Naive B cell (primary cell): ENCODE measurements at regions not wholly inside any gene's neighbourhood (a gene's known extent, or its start where the extent isn't known, plus 50 kb on each side); places are given as distances from the start of the nearest gene placed in this dataset.
"Not testable (repeated sequence)": the region's sequence is repeated elsewhere in the genome, so short reads cannot be mapped to it uniquely, and the experiment has no call there.

ENCODE experiments used
- ATAC-seq, 2 donors: fragments of 150-1000 bp; cut with Tn5 transposase; 2 replicates each; pipeline ENCODE4 v1.10.0; 2021; ENCODE audit warnings: low read depth in 2 of 2, mild to moderate bottlenecking in 2 of 2, moderate library complexity in 2 of 2
- DNase-seq: peaks from one replicate; pipeline ENCODE4 v3.0.0; 2022
- H3K27ac Mint-ChIP-seq, 6 donors: one replicate each; pipeline ENCODE4 v1.8.0; 2020 to 2022; ENCODE audit warnings: mild to moderate bottlenecking in 6 of 6, mixed read lengths in 6 of 6, moderate library complexity in 5 of 6, inconsistent platforms in 2 of 6
- H3K27me3 Mint-ChIP-seq, 3 donors: one replicate each; pipeline ENCODE4 v1.8.0; 2021 to 2022; ENCODE audit warnings: mixed read lengths in 3 of 3, mild to moderate bottlenecking in 1 of 3
- H3K36me3 Mint-ChIP-seq, 2 donors: one replicate each; pipeline ENCODE4 v1.8.0; 2020 to 2022; ENCODE audit warnings: mixed read lengths in 2 of 2, inconsistent platforms in 1 of 2, mild to moderate bottlenecking in 1 of 2
- H3K4me1 Mint-ChIP-seq, 3 donors: one replicate each; pipeline ENCODE4 v1.8.0; 2020 to 2022; ENCODE audit warnings: mixed read lengths in 3 of 3, inconsistent platforms in 1 of 3, mild to moderate bottlenecking in 1 of 3, moderate library complexity in 1 of 3
- H3K4me3 Mint-ChIP-seq, 8 donors: one replicate each; pipeline ENCODE4 v1.8.0; 2020 to 2022; ENCODE audit warnings: mild to moderate bottlenecking in 8 of 8, mixed read lengths in 8 of 8, moderate library complexity in 8 of 8, inconsistent platforms in 2 of 8
- H3K9me3 Mint-ChIP-seq, 7 donors: one replicate each; pipeline ENCODE4 v1.8.0; 2020 to 2022; ENCODE audit warnings: mixed read lengths in 7 of 7, mild to moderate bottlenecking in 5 of 7, inconsistent platforms in 2 of 7, moderate library complexity in 1 of 7

GRCh38 chr2:115904516-115904915 lies 1462.1 kb downstream of the DPP10 start:
- H3K27me3 Mint-ChIP-seq, result no peaks in the 10 kb centered on the region
- H3K4me1 Mint-ChIP-seq, result no peaks in the 10 kb centered on the region
- H3K36me3 Mint-ChIP-seq, result no peaks in the 10 kb centered on the region
- no peak overlapping the region for H3K27ac Mint-ChIP-seq
- ATAC-seq, result no peak
- H3K4me3 Mint-ChIP-seq, result no peak overlapping the region
- DNase-seq, result no peak
- peaks cover 0 to 14% (median 8%) of the 10 kb centered on the region in 7 donors for H3K9me3 Mint-ChIP-seq

DNA sequence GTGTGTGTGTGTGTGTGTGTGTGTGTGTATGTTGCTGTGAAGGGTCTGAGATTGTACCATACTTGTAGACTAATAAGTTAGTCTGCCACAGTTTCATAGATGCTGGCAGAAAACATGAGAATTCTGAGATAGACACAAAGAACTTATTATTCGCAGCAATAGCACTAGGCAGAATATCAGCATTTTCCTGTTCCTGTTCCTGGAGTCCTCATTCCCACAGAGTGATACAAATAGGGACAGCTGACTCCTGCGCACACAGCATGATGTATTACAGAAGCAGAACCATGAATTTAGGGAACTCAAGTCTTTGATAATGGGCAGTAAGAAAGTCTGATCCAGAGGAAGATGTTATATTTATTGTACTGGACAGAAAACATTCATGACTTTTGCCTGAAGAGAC lies 1466.3 kb downstream of the DPP10 start:
- H3K27ac Mint-ChIP-seq, result no peak overlapping the region
- no peaks in the 10 kb centered on the region for H3K36me3 Mint-ChIP-seq
- peaks cover 0 to 10% (median 4%) of the 10 kb centered on the region in 7 donors for H3K9me3 Mint-ChIP-seq
- H3K4me3 Mint-ChIP-seq, result no peak overlapping the region
- H3K27me3 Mint-ChIP-seq, result no peaks in the 10 kb centered on the region
- ATAC-seq (no peak), DNase-seq (no peak)
- no peaks in the 10 kb centered on the region for H3K4me1 Mint-ChIP-seq

GRCh38 chr2:115910270-115910669 lies 1467.8 kb downstream of the DPP10 start:
- peaks cover 0 to 6% (median 3%) of the 10 kb centered on the region in 7 donors for H3K9me3 Mint-ChIP-seq
- ATAC-seq (no peak), DNase-seq (no peak)
- no peaks in the 10 kb centered on the region for H3K27me3 Mint-ChIP-seq
- H3K4me1 Mint-ChIP-seq, result no peaks in the 10 kb centered on the region
- no peak overlapping the region for H3K27ac Mint-ChIP-seq
- no peak overlapping the region for H3K4me3 Mint-ChIP-seq
- no peaks in the 10 kb centered on the region for H3K36me3 Mint-ChIP-seq

DNA sequence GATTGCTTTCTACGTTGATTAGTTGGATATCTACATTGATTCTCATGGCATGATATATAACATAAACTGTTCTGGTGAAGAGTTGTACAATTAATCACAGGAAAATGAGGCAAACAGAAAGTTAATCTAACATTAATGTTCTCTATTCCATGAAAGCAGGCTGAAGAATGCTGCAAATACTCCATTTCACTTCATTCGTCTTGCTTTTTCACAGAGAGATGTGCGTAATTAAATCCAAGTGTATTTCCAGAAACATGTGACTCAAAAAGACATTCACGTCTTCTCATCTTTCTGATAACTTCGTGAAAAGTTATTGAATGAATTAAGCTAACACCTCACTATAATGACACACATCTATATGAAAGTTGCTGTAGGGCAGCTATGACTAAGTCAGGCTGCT lies 1471.5 kb downstream of the DPP10 start:
- no peak overlapping the region for H3K4me3 Mint-ChIP-seq
- H3K27me3 Mint-ChIP-seq, result no peaks in the 10 kb centered on the region

GRCh38 chr2:115921541-115921940 lies 1479.1 kb downstream of the DPP10 start:
- no peak overlapping the region for H3K27ac Mint-ChIP-seq
- ATAC-seq, result no peak
- no peaks in the 10 kb centered on the region for H3K27me3 Mint-ChIP-seq
- no peak overlapping the region for H3K4me3 Mint-ChIP-seq
- H3K9me3 Mint-ChIP-seq, result peaks cover 0 to 20% (median 8%) of the 10 kb centered on the region in 7 donors
- DNase-seq, result no peak
- no peaks in the 10 kb centered on the region for H3K36me3 Mint-ChIP-seq
- no peaks in the 10 kb centered on the region for H3K4me1 Mint-ChIP-seq

More for the DNA sequence above, 1471.5 kb downstream of the DPP10 start:
- DNase-seq (no peak), ATAC-seq (no peak)
- Mint-ChIP-seq H3K4me1 (no peaks in the 10 kb centered on the region), H3K27ac (no peak overlapping the region), H3K9me3 (peaks cover 0 to 5% (median 4%) of the 10 kb centered on the region in 7 donors), H3K36me3 (no peaks in the 10 kb centered on the region)

DNA sequence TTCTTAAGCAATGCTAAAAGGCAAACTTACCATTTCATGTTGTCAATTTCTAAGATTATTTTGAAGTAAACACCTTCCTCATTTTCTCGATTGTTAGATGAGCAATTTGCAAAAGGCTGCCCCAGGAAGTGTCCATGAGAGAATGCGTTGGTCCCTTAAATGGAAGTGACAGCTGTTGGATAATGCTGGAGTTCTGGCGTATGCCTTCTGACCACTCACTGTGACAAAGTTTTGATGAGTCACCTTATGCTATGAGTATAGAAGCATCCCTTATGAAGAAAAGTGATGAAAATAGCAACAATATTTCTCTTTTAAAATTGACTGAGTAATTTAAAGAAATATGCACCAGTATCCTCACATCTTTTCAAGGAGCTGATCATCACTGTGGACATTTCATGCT lies 1497.5 kb downstream of the DPP10 start:
- H3K36me3 Mint-ChIP-seq, result no peaks in the 10 kb centered on the region

GRCh38 chr2:115942800-115943199 lies 1500.4 kb downstream of the DPP10 start:
- DNase-seq (no peak), ATAC-seq (no peak)
- Mint-ChIP-seq H3K27me3 (no peaks in the 10 kb centered on the region), H3K36me3 (no peaks in the 10 kb centered on the region), H3K4me3 (no peak overlapping the region), H3K27ac (no peak overlapping the region), H3K9me3 (peaks cover 0 to 13% (median 5%) of the 10 kb centered on the region in 7 donors), H3K4me1 (no peaks in the 10 kb centered on the region)

More for the DNA sequence above, 1497.5 kb downstream of the DPP10 start:
- Mint-ChIP-seq H3K4me3 (no peak overlapping the region), H3K9me3 (peaks cover 0 to 22% (median 5%) of the 10 kb centered on the region in 7 donors), H3K27me3 (no peaks in the 10 kb centered on the region), H3K27ac (no peak overlapping the region), H3K4me1 (no peaks in the 10 kb centered on the region)
- DNase-seq, result no peak
- ATAC-seq, result no peak

- ATAC-seq (no peak), DNase-seq (no peak)
- Mint-ChIP-seq H3K4me3 (no peak overlapping the region), H3K9me3 (peaks cover 4 to 16% (median 8%) of the 10 kb centered on the region in 7 donors), H3K4me1 (no peaks in the 10 kb centered on the region), H3K27ac (no peak overlapping the region), H3K27me3 (no peaks in the 10 kb centered on the region), H3K36me3 (no peaks in the 10 kb centered on the region)
Measured at GRCh38 chr2:115946341-115946740, 1503.9 kb downstream of the DPP10 start.

DNA sequence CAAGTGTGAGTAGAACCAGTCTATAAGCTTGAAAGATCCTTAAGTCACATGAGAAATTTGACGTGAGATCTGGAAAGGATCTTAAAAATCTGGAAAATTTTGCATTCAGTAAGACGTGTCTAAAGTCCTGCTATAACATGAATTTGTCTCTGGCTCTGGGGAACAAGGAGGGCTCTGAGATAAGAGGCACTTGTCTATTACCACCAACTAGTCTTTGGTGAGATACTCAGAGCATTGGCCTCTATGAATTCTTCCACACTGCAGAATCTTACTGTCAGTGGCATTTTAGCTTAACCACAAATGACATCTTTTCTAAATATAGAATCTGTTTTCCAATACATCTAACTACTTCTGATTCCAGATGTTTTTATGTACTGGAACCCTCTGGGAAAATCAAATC lies 1504.5 kb downstream of the DPP10 start:
- H3K36me3 Mint-ChIP-seq, result no peaks in the 10 kb centered on the region
- ATAC-seq, result no peak
- H3K4me3 Mint-ChIP-seq, result no peak overlapping the region
- DNase-seq, result no peak
- no peaks in the 10 kb centered on the region for H3K27me3 Mint-ChIP-seq
- H3K27ac Mint-ChIP-seq, result no peak overlapping the region
- H3K4me1 Mint-ChIP-seq, result no peaks in the 10 kb centered on the region
- H3K9me3 Mint-ChIP-seq, result peaks cover 4 to 14% (median 8%) of the 10 kb centered on the region in 7 donors

- ATAC-seq (no peak), DNase-seq (no peak)
- Mint-ChIP-seq H3K4me1 (no peaks in the 10 kb centered on the region), H3K27ac (no peak overlapping the region), H3K27me3 (no peaks in the 10 kb centered on the region), H3K4me3 (no peak overlapping the region), H3K36me3 (no peaks in the 10 kb centered on the region), H3K9me3 (peaks cover 6 to 21% (median 10%) of the 10 kb centered on the region in 7 donors)
Measured at GRCh38 chr2:115976916-115977315, 1534.5 kb downstream of the DPP10 start.

DNA sequence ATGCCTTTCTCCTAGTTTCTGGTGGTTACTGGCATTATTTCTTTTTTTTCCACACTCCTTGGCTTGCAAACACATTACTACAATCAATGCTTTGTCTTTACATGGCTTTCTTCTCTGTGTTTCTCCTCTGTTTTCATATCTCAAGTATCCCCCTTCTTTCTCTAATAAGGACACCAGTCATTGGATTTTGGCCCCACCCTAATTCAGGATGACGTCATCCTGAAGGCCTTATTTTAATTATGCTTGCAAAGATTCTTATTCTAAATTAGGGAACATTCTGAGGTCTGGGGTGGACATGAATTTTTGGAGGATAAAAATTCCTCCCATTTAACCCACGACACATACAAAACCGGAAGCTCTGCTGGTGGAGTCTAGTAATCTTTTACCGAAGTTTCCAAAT lies 1556.6 kb downstream of the DPP10 start:
- no peak overlapping the region for H3K27ac Mint-ChIP-seq
- DNase-seq (no peak), ATAC-seq (no peak)
- peaks cover 4 to 27% (median 15%) of the 10 kb centered on the region in 7 donors for H3K9me3 Mint-ChIP-seq
- H3K27me3 Mint-ChIP-seq, result no peaks in the 10 kb centered on the region
- H3K36me3 Mint-ChIP-seq, result no peaks in the 10 kb centered on the region
- no peaks in the 10 kb centered on the region for H3K4me1 Mint-ChIP-seq
- no peak overlapping the region for H3K4me3 Mint-ChIP-seq

- ATAC-seq (no peak), DNase-seq (no peak)
- H3K27ac Mint-ChIP-seq, result no peak overlapping the region
- no peaks in the 10 kb centered on the region for H3K27me3 Mint-ChIP-seq
- peaks cover 1 to 12% (median 4%) of the 10 kb centered on the region in 7 donors for H3K9me3 Mint-ChIP-seq
- H3K4me3 Mint-ChIP-seq, result no peak overlapping the region
- H3K36me3 Mint-ChIP-seq, result no peaks in the 10 kb centered on the region
- no peaks in the 10 kb centered on the region for H3K4me1 Mint-ChIP-seq
Measured at GRCh38 chr2:116023026-116023425, 1580.6 kb downstream of the DPP10 start.

DNA sequence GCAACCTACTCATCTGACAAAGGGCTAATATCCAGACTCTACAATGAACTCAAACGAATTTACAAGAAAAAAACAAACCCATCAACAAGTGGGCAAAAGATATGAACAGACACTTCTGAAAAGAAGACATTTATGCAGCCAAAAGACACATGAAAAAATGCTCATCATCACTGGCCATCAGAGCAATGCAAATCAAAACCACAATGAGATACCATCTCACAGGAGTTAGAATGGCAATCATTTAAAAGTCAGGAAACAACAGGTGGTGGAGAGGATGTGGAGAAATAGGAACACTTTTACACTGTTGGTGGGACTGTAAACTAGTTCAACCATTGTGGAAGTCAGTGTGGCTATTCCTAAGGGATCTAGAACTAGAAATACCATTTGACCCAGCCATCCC lies 1596.3 kb downstream of the DPP10 start:
- H3K36me3 Mint-ChIP-seq, H3K4me3 Mint-ChIP-seq, H3K4me1 Mint-ChIP-seq, DNase-seq, ATAC-seq, H3K27me3 Mint-ChIP-seq, H3K27ac Mint-ChIP-seq: not testable (repeated sequence)
- H3K9me3 Mint-ChIP-seq, result peaks cover 3 to 28% (median 8%) of the 10 kb centered on the region in 7 donors

DNA sequence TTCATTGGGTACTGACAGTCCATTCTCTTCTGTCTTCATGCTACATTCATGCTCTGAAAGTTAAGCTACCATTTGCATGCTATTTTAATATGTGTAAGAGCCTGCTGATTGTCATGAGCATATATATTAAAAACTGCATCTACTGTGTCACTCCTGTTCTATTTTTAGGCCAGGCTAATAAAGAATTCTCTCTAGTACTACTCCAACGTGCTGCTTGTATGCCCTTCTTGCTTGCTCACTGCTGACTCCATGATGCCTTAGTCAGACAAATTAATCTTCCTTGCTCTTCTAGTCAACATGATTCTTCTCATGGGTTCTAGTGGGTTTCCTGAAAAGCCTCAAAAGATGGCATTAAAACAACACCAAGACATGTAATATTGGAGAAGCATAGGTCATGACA lies 1600.1 kb downstream of the DPP10 start:
- no peak for ATAC-seq
- Mint-ChIP-seq H3K4me1 (no peaks in the 10 kb centered on the region), H3K36me3 (no peaks in the 10 kb centered on the region), H3K4me3 (no peak overlapping the region), H3K27me3 (no peaks in the 10 kb centered on the region), H3K27ac (peak overlapping the region in 1 of 6 donors; percentile 10), H3K9me3 (peaks cover 2 to 24% (median 11%) of the 10 kb centered on the region in 7 donors)
- DNase-seq, result no peak

- no peak overlapping the region for H3K27ac Mint-ChIP-seq
- H3K4me3 Mint-ChIP-seq, result no peak overlapping the region
- H3K36me3 Mint-ChIP-seq, result no peaks in the 10 kb centered on the region
- no peaks in the 10 kb centered on the region for H3K4me1 Mint-ChIP-seq
- peaks cover 4 to 14% (median 10%) of the 10 kb centered on the region in 7 donors for H3K9me3 Mint-ChIP-seq
- DNase-seq (no peak), ATAC-seq (no peak)
- H3K27me3 Mint-ChIP-seq, result no peaks in the 10 kb centered on the region
Measured at GRCh38 chr2:116057538-116057937, 1615.1 kb downstream of the DPP10 start.
